Gastroesophageal sphincter (tissue), 3 donors: ENCODE measurements at regions not wholly inside any gene's neighbourhood (a gene's known extent, or its start where the extent isn't known, plus 50 kb on each side); places are given as distances from the start of the nearest gene placed in this dataset.

ENCODE experiments used
- CTCF ChIP-seq, 4 experiments: fragments of 200-600 bp in 2 of 4; fragments of 450-650 bp in 2 of 4; sonication (generic) in 1 of 4; IDR thresholded peaks; one replicate each; pipeline ENCODE4 v1.5.1; 2017 to 2019; ENCODE audit warnings: antibody characterized with exemption in 4 of 4, mild to moderate bottlenecking in 2 of 4, moderate library complexity in 2 of 4
- EP300 ChIP-seq: sonication (generic); formaldehyde crosslinking; IDR thresholded peaks from one replicate; pipeline ENCODE4 v1.6.1; 2017; ENCODE audit warnings: antibody characterized with exemption, mild to moderate bottlenecking

- no peak for TF ChIP-seq CTCF (IDR thresholded peaks at IDR 0.05)
- TF ChIP-seq EP300, result no peak
Observed at GRCh38 chr7:145605963-145606362, 510.6 kb upstream of the CNTNAP2 start.
